HCT116 (cell line): ENCODE measurements at regions not wholly inside any gene's neighbourhood (a gene's known extent, or its start where the extent isn't known, plus 50 kb on each side); places are given as distances from the start of the nearest gene placed in this dataset.

Experiments used
- ATAC-seq: fragments of 200-7000 bp; cut with Tn5 transposase; 2 replicates; pipeline ENCODE4 v1.9.1; 2020; ENCODE audit warnings: mild to moderate bottlenecking, moderate library complexity
- BruUV-seq: library from RNA; stranded (reverse); fragments of 400-500 nt; replicated peaks from 2 replicates; lab custom pipeline; 2021; lab: Mats Ljungman, UMichigan
- CTCF ChIA-PET: fragments of 300-600 bp; sonication (Branson Sonifier 250); formaldehyde crosslinking; loops from one replicate; lab custom pipeline; 2021; ENCODE audit warnings: antibody characterized with exemption; lab: Charles Lee
- POLR2A ChIA-PET: fragments of 300-600, 350-600 bp; sonication (Branson Sonifier 250); formaldehyde crosslinking; loops from one replicate; lab custom pipeline; 2021; ENCODE audit warnings: antibody characterized with exemption; lab: Charles Lee
- RAD21 ChIA-PET, 2 experiments: fragments of 300-600 bp; sonication (Branson Sonifier 250); formaldehyde crosslinking; loops; one replicate each; lab custom pipeline; 2023; ENCODE audit warnings: low total read pairs in 2 of 2; ENCODE audit not compliant: uncharacterized antibody in 2 of 2, unreplicated experiment in 2 of 2, low non-redundant PET in 1 of 2; lab: Charles Lee
- DNase-seq: peaks from one replicate; pipeline ENCODE4 v3.0.0-alpha.2; 2010; ENCODE audit warnings: low read depth, low spot score
- H2AFZ ChIP-seq: fragments of 200-600 bp; shearing (Covaris generic), sonication (generic); 2 replicates; pipeline ENCODE4 v1.6.1; 2017; ENCODE audit warnings: low read depth, mixed run types, mixed read lengths, antibody characterized with exemption, low read length; ENCODE audit not compliant: poor library complexity, severe bottlenecking
- H3K27ac ChIP-seq: 2 replicates; pipeline ENCODE4 v1.5.1; 2012; ENCODE audit warnings: low read depth, low read length
- H3K27me3 ChIP-seq: fragments of 200-600 bp; sonication (generic); 2 replicates; pipeline ENCODE4 v1.6.1; 2016; ENCODE audit warnings: mixed run types, low read length, mixed read lengths; ENCODE audit not compliant: insufficient read depth
- H3K36me3 ChIP-seq, 2 experiments: fragments of 200-500 bp in 1 of 2; fragments of 200-600 bp in 1 of 2; sonication (Bioruptor generic) in 1 of 2; sonication (generic) in 1 of 2; 2 replicates each; pipeline versions ENCODE4 v1.5.1 to v1.6.1; 2014 to 2016; ENCODE audit warnings: low read length in 2 of 2, inconsistent platforms in 1 of 2, mixed read lengths in 1 of 2, mixed run types in 1 of 2; ENCODE audit not compliant: insufficient read depth in 2 of 2, control insufficient read depth in 1 of 2
- H3K4me1 ChIP-seq, 2 experiments: fragments of 200-600 bp in 1 of 2; sonication (generic) in 1 of 2; 2 replicates each; pipeline versions ENCODE4 v1.5.1 to v1.6.1; 2012 to 2017; ENCODE audit warnings: low read length in 2 of 2, inconsistent platforms in 1 of 2, mild to moderate bottlenecking in 1 of 2, mixed read lengths in 1 of 2, mixed run types in 1 of 2, moderate library complexity in 1 of 2; ENCODE audit not compliant: insufficient read depth in 2 of 2, control insufficient read depth in 1 of 2
- H3K4me2 ChIP-seq: fragments of 200-600 bp; sonication (generic); 2 replicates; pipeline ENCODE4 v1.6.1; 2017; ENCODE audit warnings: mixed run types, low read length, mixed read lengths
- H3K4me3 ChIP-seq, 2 experiments: fragments of 200-600 bp in 1 of 2; sonication (generic) in 1 of 2; replicated peaks in 1 of 2; 2 replicates each; pipeline ENCODE4 v1.5.1; 2011 to 2016; ENCODE audit warnings: low read length in 2 of 2, control low read depth in 1 of 2, low read depth in 1 of 2, mild to moderate bottlenecking in 1 of 2, mixed read lengths in 1 of 2, mixed run types in 1 of 2
- H3K79me2 ChIP-seq: fragments of 200-600 bp; sonication (generic); 2 replicates; pipeline ENCODE4 v1.6.1; 2017; ENCODE audit warnings: mild to moderate bottlenecking, mixed run types, low read length, moderate library complexity, mixed read lengths; ENCODE audit not compliant: insufficient read depth
- H3K9ac ChIP-seq: fragments of 200-600 bp; sonication (generic); 2 replicates; pipeline ENCODE4 v1.6.1; 2016; ENCODE audit warnings: low read length, mixed read lengths
- H3K9me2 ChIP-seq: fragments of 200-600 bp; sonication (generic), shearing (Covaris generic); 2 replicates; pipeline ENCODE4 v1.6.1; 2017; ENCODE audit warnings: mixed run types, mild to moderate bottlenecking, moderate library complexity; ENCODE audit not compliant: insufficient read depth
- H3K9me3 ChIP-seq, 2 experiments: fragments of 200-500 bp in 1 of 2; fragments of 200-600 bp in 1 of 2; sonication (Bioruptor generic) in 1 of 2; sonication (generic) in 1 of 2; 2 replicates each; pipeline ENCODE4 v1.6.1; 2014 to 2017; ENCODE audit warnings: low read length in 2 of 2, mixed read lengths in 2 of 2, inconsistent platforms in 1 of 2, low read depth in 1 of 2, mild to moderate bottlenecking in 1 of 2, mixed run types in 1 of 2, moderate library complexity in 1 of 2; ENCODE audit not compliant: control insufficient read depth in 1 of 2, insufficient read depth in 1 of 2
- H4K20me1 ChIP-seq: fragments of 200-600 bp; sonication (generic), shearing (Covaris generic); 2 replicates; pipeline ENCODE4 v1.6.1; 2017; ENCODE audit warnings: mixed run types, mild to moderate bottlenecking, moderate library complexity; ENCODE audit not compliant: insufficient read depth
- EGR1 ChIP-seq: IDR thresholded peaks from 2 replicates; pipeline ENCODE4 v1.6.1; 2012; ENCODE audit warnings: low read depth
- EZH2 ChIP-seq: fragments of 200-600 bp; sonication (generic); IDR thresholded peaks from 2 replicates; pipeline ENCODE4 v1.6.1; 2017; ENCODE audit warnings: antibody characterized with exemption, mixed run types
- FOSL1 ChIP-seq: IDR thresholded peaks from 2 replicates; pipeline ENCODE4 v1.6.1; 2012; ENCODE audit warnings: low read depth
- JUND ChIP-seq: IDR thresholded peaks from 2 replicates; pipeline ENCODE4 v1.6.1; 2012
- RAD21 ChIP-seq: IDR thresholded peaks from 2 replicates; pipeline ENCODE4 v1.6.1; 2012; ENCODE audit warnings: low read depth, mild to moderate bottlenecking
- SIN3A ChIP-seq: IDR thresholded peaks from 2 replicates; pipeline ENCODE4 v1.6.1; 2012; ENCODE audit warnings: low read depth
- SP1 ChIP-seq: IDR thresholded peaks from 2 replicates; pipeline ENCODE4 v1.6.1; 2012; ENCODE audit warnings: low read depth
- TCF7L2 ChIP-seq: IDR thresholded peaks from 2 replicates; pipeline ENCODE4 v1.7.0; 2011; ENCODE audit warnings: borderline replicate concordance, inconsistent platforms; ENCODE audit not compliant: insufficient read depth, insufficient read length; ENCODE audit errors: extremely low read depth
- ZFX ChIP-seq: fragments of 450-650 bp; IDR thresholded peaks from 2 replicates; pipeline ENCODE4 v1.6.1; 2017
- intact Hi-C: fragments of 100-400 bp; cut with micrococcal nuclease; formaldehyde crosslinking; loops from 2 replicates; pipeline ENCODE4 v1.10.0; 2022
- TF ChIP-seq, protein P1 (sequence below): IDR thresholded peaks from 2 replicates; pipeline ENCODE4 v1.6.1; 2011; ENCODE audit warnings: mild to moderate bottlenecking, low read length, moderate library complexity; ENCODE audit not compliant: insufficient replicate concordance; ENCODE audit errors: extremely low read depth
- TF ChIP-seq, protein P2 (sequence below): IDR thresholded peaks from 2 replicates; pipeline ENCODE4 v1.6.1; 2012
- TF ChIP-seq, protein P3 (sequence below): IDR thresholded peaks from 2 replicates; pipeline ENCODE4 v1.6.1; 2012
- TF ChIP-seq, protein P4 (sequence below), 3 experiments: fragments of 200-600 bp in 1 of 3; sonication (generic) in 1 of 3; IDR thresholded peaks in 2 of 3; conservative IDR thresholded peaks in 1 of 3; 2 replicates each; pipeline ENCODE4 v1.5.1; 2012 to 2017; ENCODE audit warnings: low read depth in 2 of 3, low read length in 2 of 3, antibody characterized with exemption in 1 of 3, borderline replicate concordance in 1 of 3, control low read depth in 1 of 3, mild to moderate bottlenecking in 1 of 3, mixed read lengths in 1 of 3, mixed run types in 1 of 3, moderate library complexity in 1 of 3; ENCODE audit not compliant: insufficient read depth in 1 of 3

DNA sequence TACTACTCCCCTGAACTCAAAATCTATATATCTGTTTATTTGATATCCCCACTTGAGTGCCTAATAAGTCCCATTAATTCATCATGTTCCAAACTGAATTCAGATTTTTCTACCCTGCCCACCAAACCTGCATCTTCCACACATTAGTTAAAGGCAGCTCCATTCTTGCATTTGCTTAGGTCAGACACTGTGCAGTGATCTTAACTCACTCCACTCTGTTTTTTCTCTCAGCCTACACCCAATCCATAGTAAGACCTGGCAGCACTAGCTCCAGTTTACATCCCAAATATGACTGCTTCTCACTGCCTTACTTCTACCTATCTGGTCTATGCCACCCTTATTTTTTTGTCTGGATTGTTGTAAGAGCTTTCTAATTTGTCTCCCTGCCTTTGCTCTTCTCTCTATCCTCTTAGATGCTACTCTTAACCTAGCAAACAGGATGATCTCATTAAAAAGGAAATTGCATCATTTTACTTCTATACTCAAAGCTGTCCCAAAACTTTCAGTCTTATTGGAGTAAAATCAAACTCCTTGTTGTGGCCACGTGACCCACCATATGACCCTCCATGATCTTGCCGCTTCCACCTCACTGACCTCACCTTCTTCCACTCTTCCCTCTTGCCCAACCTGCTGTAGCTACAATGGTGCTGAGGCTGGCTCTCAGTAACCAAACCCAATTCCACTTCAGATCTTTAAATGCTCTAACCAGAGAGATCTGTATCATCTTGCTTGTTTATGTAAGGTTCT lies 274.9 kb upstream of the FANCL start:
- CTCF ChIA-PET: no interaction called here
- Histone ChIP-seq H3K4me2 (no peak overlapping the region), H3K27me3 (no peaks in the 10 kb centered on the region), H3K4me3 (no peak overlapping the region), H3K9ac (no peak overlapping the region), H3K36me3 (no peaks in the 10 kb centered on the region), H2AFZ (no peak overlapping the region), H3K4me1 (no peaks in the 10 kb centered on the region), H3K27ac (no peak overlapping the region)
- POLR2A ChIA-PET: no interaction called here
- no TSS peak for BruUV-seq
- RAD21 ChIA-PET: no interaction called here
- TF ChIP-seq, protein P1, sequence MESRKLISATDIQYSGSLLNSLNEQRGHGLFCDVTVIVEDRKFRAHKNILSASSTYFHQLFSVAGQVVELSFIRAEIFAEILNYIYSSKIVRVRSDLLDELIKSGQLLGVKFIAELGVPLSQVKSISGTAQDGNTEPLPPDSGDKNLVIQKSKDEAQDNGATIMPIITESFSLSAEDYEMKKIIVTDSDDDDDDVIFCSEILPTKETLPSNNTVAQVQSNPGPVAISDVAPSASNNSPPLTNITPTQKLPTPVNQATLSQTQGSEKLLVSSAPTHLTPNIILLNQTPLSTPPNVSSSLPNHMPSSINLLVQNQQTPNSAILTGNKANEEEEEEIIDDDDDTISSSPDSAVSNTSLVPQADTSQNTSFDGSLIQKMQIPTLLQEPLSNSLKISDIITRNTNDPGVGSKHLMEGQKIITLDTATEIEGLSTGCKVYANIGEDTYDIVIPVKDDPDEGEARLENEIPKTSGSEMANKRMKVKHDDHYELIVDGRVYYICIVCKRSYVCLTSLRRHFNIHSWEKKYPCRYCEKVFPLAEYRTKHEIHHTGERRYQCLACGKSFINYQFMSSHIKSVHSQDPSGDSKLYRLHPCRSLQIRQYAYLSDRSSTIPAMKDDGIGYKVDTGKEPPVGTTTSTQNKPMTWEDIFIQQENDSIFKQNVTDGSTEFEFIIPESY: no peak
- TF ChIP-seq, all 23 proteins: peak for 0
- Histone ChIP-seq H3K9me3 (no peaks in the 10 kb centered on the region), H3K9me2 (no peaks in the 10 kb centered on the region), H4K20me1 (no peaks in the 10 kb centered on the region), H3K79me2 (no peaks in the 10 kb centered on the region)
- DNase-seq (no peak), ATAC-seq (no peak)
- intact Hi-C loops: no loop called here

DNA sequence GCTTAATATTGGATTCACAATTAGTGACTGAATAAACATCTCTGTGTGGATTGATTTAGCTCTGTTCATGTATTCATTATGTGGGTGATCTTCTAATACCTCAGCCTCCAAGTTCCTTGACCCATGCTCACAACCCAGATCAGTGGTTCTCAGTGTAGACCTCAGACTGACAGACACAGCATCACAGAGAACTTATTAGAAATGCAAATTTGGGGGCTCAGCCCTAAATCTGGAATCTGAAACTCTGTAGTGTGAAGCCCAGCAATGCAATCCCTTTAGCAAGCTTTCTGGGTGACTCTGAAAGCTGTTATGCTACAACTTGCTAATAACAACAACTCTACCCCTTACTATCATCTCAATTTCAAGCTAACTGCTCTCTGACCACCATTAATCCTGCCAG lies 273.1 kb upstream of the FANCL start:
- H2AFZ ChIP-seq: no peak overlapping the region
- no peaks in the 10 kb centered on the region for H4K20me1 ChIP-seq
- H3K9me2 ChIP-seq: no peaks in the 10 kb centered on the region
- H3K4me3 ChIP-seq: no peak overlapping the region
- H3K9ac ChIP-seq: no peak overlapping the region
- ChIA-PET RAD21 (no interaction called here), POLR2A (interaction anchor here (1.4 kb wide), 1 partner anchor 14 kb away, joined by 3 read pairs; no protein-coding TSS in a partner anchor), CTCF (no interaction called here)
- H3K36me3 ChIP-seq: no peaks in the 10 kb centered on the region
- DNase-seq (no peak), ATAC-seq (no peak)
- no peak overlapping the region for H3K4me2 ChIP-seq
- H3K4me1 ChIP-seq: no peaks in the 10 kb centered on the region
- no peaks in the 10 kb centered on the region for H3K27me3 ChIP-seq
- no peaks in the 10 kb centered on the region for H3K9me3 ChIP-seq
- H3K79me2 ChIP-seq: no peaks in the 10 kb centered on the region
- no peak overlapping the region for H3K27ac ChIP-seq
- BruUV-seq: no TSS peak
- intact Hi-C loops: no loop called here
- TF ChIP-seq RAD21: no peak
- no peak for TF ChIP-seq ZFX
- TF ChIP-seq SIN3A: no peak
- TF ChIP-seq TCF7L2: no peak
- no peak for TF ChIP-seq EZH2
- TF ChIP-seq, protein P2, sequence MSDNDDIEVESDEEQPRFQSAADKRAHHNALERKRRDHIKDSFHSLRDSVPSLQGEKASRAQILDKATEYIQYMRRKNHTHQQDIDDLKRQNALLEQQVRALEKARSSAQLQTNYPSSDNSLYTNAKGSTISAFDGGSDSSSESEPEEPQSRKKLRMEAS: no peak
- no peak for TF ChIP-seq FOSL1
- TF ChIP-seq, protein P3, sequence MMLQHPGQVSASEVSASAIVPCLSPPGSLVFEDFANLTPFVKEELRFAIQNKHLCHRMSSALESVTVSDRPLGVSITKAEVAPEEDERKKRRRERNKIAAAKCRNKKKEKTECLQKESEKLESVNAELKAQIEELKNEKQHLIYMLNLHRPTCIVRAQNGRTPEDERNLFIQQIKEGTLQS: no peak
- no peak for TF ChIP-seq EGR1
- TF ChIP-seq, protein P4, sequence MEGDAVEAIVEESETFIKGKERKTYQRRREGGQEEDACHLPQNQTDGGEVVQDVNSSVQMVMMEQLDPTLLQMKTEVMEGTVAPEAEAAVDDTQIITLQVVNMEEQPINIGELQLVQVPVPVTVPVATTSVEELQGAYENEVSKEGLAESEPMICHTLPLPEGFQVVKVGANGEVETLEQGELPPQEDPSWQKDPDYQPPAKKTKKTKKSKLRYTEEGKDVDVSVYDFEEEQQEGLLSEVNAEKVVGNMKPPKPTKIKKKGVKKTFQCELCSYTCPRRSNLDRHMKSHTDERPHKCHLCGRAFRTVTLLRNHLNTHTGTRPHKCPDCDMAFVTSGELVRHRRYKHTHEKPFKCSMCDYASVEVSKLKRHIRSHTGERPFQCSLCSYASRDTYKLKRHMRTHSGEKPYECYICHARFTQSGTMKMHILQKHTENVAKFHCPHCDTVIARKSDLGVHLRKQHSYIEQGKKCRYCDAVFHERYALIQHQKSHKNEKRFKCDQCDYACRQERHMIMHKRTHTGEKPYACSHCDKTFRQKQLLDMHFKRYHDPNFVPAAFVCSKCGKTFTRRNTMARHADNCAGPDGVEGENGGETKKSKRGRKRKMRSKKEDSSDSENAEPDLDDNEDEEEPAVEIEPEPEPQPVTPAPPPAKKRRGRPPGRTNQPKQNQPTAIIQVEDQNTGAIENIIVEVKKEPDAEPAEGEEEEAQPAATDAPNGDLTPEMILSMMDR (IDR thresholded peaks at IDR 0.05 in 2 of 3, conservative IDR thresholded peaks at IDR 0.05 in 1 of 3; ENCODE audit: borderline replicate concordance in 1 of 3, insufficient read depth in 1 of 3, low read depth in 2 of 3, low read length in 2 of 3): no peak
- TF ChIP-seq, protein P1: no peak
- TF ChIP-seq JUND: no peak
- no peak for TF ChIP-seq SP1
